HUES64 (cell line): ENCODE measurements at regions not wholly inside any gene's neighbourhood (a gene's known extent, or its start where the extent isn't known, plus 50 kb on each side); places are given as distances from the start of the nearest gene placed in this dataset.
"Not testable (repeated sequence)": the region's sequence is repeated elsewhere in the genome, so short reads cannot be mapped to it uniquely, and the experiment has no call there.

ENCODE experiments used
- H3K27ac ChIP-seq: 2 replicates; pipeline ENCODE4 v1.7.0; 2013; ENCODE audit warnings: low read depth, low read length, inconsistent platforms
- H3K27me3 ChIP-seq: 2 replicates; pipeline ENCODE4 v1.6.1; 2013; ENCODE audit warnings: mild to moderate bottlenecking, low read length; ENCODE audit not compliant: insufficient read depth
- H3K36me3 ChIP-seq: 2 replicates; pipeline ENCODE4 v1.6.1; 2013; ENCODE audit warnings: mild to moderate bottlenecking, low read length; ENCODE audit not compliant: insufficient read depth
- H3K4me1 ChIP-seq: 2 replicates; pipeline ENCODE4 v1.6.1; 2013; ENCODE audit warnings: mild to moderate bottlenecking, low read length, moderate library complexity; ENCODE audit not compliant: insufficient read depth
- H3K4me3 ChIP-seq: 2 replicates; pipeline ENCODE4 v1.5.1; 2013; ENCODE audit warnings: mild to moderate bottlenecking, low read length, moderate library complexity
- H3K9ac ChIP-seq: 2 replicates; pipeline ENCODE4 v1.6.1; 2013; ENCODE audit warnings: mild to moderate bottlenecking, low read depth, low read length
- H3K9me3 ChIP-seq: 2 replicates; pipeline ENCODE4 v1.6.1; 2013; ENCODE audit warnings: low read depth, low read length; ENCODE audit not compliant: insufficient read depth
- WGBS: fragments of 150-250, 120-280 bp; methylation state at CpG from one replicate; pipeline ENCODE4 v1.1.7; 2013; ENCODE audit warnings: missing lambda C conversion rate; 5-methylcytosine and 5-hydroxymethylcytosine counted together

DNA sequence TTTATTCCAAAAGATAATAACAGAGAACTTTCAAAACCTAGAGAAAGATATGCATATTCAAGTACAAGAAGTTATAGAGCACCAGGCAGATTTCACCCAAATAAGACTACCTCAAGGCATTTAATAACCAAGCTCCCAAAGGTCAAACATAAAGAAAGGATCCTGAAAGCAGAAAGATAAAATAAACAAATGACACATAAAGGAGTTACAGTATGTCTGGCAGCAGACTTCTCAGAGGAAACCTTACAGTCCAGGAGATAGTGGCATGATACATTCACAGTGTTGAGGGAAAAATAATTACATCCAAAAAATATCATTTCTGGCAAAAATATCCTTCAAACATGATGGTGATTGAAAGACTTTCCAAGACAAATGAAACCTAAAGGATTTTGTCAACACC is 185.8 kb upstream of the POU1F1 start:
- Histone ChIP-seq H3K9ac (no peak overlapping the region), H3K4me1 (no peaks in the 10 kb centered on the region), H3K27me3 (no peaks in the 10 kb centered on the region), H3K4me3 (no peak overlapping the region), H3K27ac (no peak overlapping the region), H3K36me3 (no peaks in the 10 kb centered on the region), H3K9me3 (no peaks in the 10 kb centered on the region; the same call in 1 of the 2 replicates)

DNA sequence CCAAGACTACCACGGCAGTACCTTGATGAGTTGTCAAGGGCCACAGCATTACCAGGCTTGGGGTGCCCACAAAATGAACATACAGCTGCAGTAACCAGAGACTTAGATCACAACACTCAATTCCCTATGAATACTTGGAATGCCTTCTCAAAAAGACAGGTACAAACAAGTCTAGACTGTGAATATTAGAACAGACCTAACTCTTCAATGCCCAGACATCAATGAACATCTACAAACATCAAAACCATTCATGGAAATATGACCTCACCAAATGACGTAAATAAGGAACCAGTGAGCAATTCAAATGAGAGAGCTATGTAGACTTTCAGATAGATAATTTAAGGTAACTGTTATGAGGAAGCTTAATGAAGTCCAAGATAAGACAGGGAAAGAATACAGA is 185.1 kb upstream of the POU1F1 start:
- H3K27ac ChIP-seq: no peak overlapping the region
- no peak overlapping the region for H3K9ac ChIP-seq
- H3K36me3 ChIP-seq: no peaks in the 10 kb centered on the region
- H3K27me3 ChIP-seq: no peaks in the 10 kb centered on the region
- no peak overlapping the region for H3K4me3 ChIP-seq
- H3K4me1 ChIP-seq: no peaks in the 10 kb centered on the region
- 93% methylated on average over 2 of the region's 2 CpGs for WGBS
- no peaks in the 10 kb centered on the region; the same call in 1 of the 2 replicates for H3K9me3 ChIP-seq

DNA sequence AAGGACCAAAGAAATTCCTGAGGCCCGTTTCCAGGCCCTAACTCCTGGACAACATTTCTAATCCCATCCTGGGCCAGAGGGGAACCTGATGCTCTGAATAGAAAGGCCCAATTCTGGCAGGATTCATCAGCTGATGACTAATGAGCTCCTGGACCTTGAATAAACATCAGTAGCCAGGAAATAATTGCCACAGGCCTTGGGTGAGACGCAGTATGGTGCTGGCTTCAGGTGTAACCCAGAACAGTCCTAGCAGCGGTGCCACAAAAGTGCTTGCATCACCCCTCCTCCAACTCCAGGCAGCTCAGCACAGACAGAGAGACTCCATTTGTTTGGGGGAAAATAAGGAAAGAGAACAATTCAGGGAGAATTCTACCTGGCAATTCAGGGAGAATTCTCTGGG is 184.7 kb upstream of the POU1F1 start:
- Histone ChIP-seq H3K27me3 (no peaks in the 10 kb centered on the region), H3K4me3 (no peak overlapping the region), H3K36me3 (no peaks in the 10 kb centered on the region), H3K9ac (no peak overlapping the region), H3K4me1 (no peaks in the 10 kb centered on the region), H3K27ac (no peak overlapping the region), H3K9me3 (no peaks in the 10 kb centered on the region; the same call in 1 of the 2 replicates)
- 88% methylated on average over 3 of the region's 3 CpGs for WGBS

DNA sequence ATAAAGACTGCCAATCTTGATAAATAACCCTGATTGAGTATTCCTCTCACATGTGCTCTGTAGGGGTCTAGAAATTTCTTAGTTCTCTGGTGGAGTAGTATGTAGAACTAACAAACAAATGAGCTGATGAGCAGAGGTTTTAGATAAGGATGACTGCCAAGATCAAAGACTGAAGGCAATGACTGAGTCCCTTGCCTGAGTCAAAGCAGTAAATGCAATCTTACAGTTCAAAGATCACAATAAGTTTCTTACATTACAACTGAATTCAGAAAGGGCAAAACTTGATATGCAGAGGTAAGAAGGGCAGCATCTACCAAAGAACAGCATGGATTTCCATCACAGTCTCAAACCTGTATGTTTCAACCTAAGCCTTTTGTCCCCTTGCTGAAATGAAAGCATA is 172.2 kb upstream of the POU1F1 start:
- Histone ChIP-seq H3K27ac (no peak overlapping the region), H3K36me3 (no peaks in the 10 kb centered on the region), H3K4me1 (no peaks in the 10 kb centered on the region), H3K9me3 (no peaks in the 10 kb centered on the region), H3K4me3 (no peak overlapping the region), H3K27me3 (no peaks in the 10 kb centered on the region), H3K9ac (no peak overlapping the region)

DNA sequence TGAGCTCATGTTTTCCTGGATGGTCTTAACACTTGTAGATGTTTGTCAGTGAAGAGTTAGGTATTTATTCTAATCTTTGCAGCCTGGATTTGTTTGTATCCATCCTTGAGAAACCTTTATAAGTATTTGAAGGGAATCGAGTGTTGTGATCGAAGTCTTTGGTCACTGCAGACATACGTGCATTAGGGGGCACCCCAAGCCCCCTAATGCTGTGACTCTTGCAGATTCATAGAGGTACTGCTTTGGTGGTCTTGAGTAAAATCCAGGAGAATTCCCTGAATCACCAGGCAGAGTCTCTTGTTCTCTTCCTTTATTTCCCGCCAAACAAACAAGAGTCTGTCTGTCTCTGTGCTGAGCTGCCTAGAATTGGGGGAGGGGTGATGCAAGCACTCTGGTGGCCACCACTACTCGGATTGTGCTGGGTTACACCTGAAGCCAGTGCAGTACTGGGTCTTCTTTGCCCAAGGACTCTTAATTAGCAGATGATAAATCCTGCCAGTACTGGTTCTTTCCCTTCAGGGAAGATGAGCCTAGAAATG is 170.5 kb upstream of the POU1F1 start:
- Histone ChIP-seq H3K9ac (0 out of 2 replicates have a peak overlapping the region, but pooled peaks have one; percentile 13), H3K36me3 (no peaks in the 10 kb centered on the region), H3K4me1 (no peaks in the 10 kb centered on the region), H3K27ac (no peak overlapping the region), H3K4me3 (no peak overlapping the region), H3K9me3 (no peaks in the 10 kb centered on the region), H3K27me3 (no peaks in the 10 kb centered on the region)
- WGBS: 71% methylated on average over 5 of the region's 5 CpGs

DNA sequence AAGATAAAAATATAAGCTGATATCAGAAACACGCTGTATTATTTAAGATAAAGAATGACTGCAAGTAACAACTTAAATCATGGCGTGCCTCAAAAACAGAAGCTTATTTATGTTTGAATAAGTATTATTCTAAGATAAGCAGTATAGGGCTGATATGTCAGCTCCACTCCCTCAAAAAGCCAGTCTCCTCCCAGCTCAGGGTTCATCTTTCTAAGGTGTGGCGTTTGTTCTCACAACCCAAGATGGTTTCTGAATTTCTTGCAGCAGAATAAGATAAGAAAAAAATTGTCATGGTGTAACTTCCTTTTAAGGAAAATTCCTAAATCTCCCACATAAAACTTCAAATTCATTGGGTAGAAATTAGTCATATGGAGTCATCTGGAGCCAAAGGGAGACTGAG is 166.1 kb upstream of the POU1F1 start:
- H3K27me3 ChIP-seq: no peaks in the 10 kb centered on the region
- H3K9me3 ChIP-seq: no peaks in the 10 kb centered on the region
- 100% methylated on average over 2 of the region's 3 CpGs for WGBS
- H3K9ac ChIP-seq: no peak overlapping the region
- H3K4me1 ChIP-seq: no peaks in the 10 kb centered on the region
- H3K36me3 ChIP-seq: no peaks in the 10 kb centered on the region
- H3K4me3 ChIP-seq: no peak overlapping the region
- H3K27ac ChIP-seq: no peak overlapping the region

DNA sequence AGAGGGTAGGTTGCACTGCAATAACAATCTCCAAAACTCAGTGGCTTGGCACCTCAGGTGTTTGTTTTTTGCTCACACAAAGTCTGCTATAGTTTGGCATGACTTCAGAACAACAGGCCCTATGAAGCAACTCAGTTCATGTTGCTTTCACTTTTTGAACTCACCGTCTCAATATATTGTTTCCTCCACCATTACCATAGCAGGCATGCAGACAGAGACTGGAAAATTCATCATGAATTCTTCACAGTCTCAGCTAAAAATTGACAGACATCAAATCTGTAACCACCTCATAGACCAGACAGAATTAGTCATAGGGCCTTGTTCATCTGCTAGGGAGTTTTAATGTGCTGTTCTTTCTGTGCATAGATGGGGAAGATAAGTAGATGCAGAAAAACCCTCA is 161.4 kb upstream of the POU1F1 start:
- Histone ChIP-seq H3K4me1 (no peaks in the 10 kb centered on the region), H3K36me3 (no peaks in the 10 kb centered on the region), H3K4me3 (no peak overlapping the region), H3K27me3 (no peaks in the 10 kb centered on the region), H3K9me3 (no peaks in the 10 kb centered on the region), H3K27ac (no peak overlapping the region), H3K9ac (no peak overlapping the region)
- WGBS: 93% methylated on average over 1 of the region's 1 CpG

DNA sequence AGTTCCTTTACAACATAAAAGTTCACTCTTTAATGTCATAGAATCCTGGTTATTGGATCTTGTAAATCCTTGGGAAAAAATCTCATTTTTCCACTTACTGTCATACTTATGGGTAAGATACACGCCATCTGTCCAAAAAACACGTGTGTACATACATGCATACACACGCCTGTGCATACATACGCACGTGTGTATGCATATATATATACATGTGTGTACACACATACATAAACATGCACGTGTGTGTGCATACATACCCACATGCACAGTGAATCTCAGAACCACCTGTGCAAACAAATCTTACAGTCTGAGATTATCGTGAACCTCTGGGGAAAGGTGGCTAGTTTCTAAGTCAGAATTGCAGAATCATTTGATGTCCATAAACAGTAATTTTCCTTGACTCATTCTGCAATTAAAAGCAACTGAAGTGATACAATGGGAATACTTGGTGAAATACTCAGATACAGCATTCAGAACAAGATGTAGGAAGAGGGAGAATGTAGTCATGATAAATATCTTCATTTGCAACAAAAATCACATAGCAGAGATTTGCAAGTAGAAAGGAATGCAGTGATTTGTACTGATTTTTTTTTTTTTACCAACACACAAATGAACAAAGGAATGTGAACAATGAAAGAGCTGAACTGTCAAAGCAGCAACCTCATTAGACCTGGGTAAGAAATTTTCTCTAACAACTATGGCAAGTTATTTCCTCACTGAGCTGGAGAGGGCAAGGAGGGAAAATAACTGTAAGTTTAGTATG is 160.6 kb upstream of the POU1F1 start:
- H3K36me3 ChIP-seq: no peaks in the 10 kb centered on the region
- H3K9ac ChIP-seq: no peak overlapping the region
- no peak overlapping the region for H3K27ac ChIP-seq
- no peaks in the 10 kb centered on the region for H3K9me3 ChIP-seq
- H3K4me1 ChIP-seq: no peaks in the 10 kb centered on the region
- 98% methylated on average over 7 of the region's 7 CpGs for WGBS
- no peaks in the 10 kb centered on the region for H3K27me3 ChIP-seq
- no peak overlapping the region for H3K4me3 ChIP-seq

DNA sequence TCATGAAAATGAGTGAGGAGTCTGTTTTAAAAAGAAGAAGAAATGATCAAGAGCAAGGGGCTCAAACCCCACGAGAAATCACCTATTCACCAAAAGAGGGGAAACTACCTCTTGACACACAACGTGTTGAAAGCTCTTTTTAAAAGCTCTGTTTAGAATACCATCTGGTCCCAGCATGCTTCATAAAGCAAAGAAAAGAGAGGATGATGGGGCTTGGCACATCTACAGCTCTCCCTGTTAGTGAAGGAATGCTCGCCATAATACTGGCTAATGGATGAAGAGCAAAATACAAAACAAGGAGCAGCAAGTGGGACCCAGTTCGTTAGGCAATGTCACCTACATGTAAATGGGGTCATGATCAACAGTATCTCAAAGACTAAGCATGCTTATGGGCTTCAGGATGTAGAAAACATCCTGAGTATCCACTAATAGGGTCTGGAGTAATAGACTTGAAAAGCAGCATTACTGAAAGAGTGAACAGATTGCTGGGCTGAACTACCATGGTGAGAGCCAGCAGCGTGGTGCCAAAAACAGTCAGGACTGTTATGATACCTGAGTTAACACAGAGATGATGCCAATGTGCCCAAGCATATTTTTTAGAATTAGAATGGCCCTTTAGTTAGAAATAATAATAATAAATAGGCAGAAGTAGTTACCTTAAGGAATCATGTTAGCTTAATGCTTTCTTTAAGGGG is 159.7 kb upstream of the POU1F1 start:
- no peak overlapping the region for H3K27ac ChIP-seq
- H3K4me1 ChIP-seq: no peaks in the 10 kb centered on the region
- no peaks in the 10 kb centered on the region for H3K36me3 ChIP-seq
- H3K4me3 ChIP-seq: no peak overlapping the region
- WGBS: 45% methylated on average over 5 of the region's 5 CpGs
- no peak overlapping the region for H3K9ac ChIP-seq
- no peaks in the 10 kb centered on the region for H3K27me3 ChIP-seq
- no peaks in the 10 kb centered on the region for H3K9me3 ChIP-seq

DNA sequence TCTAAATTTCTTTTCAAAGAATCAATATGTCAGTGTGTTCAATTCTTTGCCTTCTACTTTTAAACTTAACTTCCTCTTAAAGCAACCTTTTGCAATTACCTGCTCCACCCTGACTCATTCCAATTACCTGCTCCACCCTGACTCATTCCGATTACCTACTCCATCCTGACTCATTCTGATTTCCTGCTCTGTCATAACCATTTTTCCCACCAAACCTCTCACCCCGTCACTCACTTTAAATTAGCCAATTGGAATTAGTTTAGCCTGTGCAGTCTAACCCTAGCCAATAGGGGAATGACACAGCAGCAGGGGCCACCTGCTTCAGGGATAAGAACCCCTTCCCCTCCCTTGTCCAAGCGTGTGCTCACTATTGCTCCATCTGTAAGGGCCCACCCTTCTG is 157.1 kb upstream of the POU1F1 start:
- H3K36me3 ChIP-seq, H3K9ac ChIP-seq, H3K27ac ChIP-seq, H3K4me3 ChIP-seq, H3K9me3 ChIP-seq, H3K27me3 ChIP-seq, H3K4me1 ChIP-seq: not testable (repeated sequence)
- 96% methylated on average over 3 of the region's 3 CpGs for WGBS

DNA sequence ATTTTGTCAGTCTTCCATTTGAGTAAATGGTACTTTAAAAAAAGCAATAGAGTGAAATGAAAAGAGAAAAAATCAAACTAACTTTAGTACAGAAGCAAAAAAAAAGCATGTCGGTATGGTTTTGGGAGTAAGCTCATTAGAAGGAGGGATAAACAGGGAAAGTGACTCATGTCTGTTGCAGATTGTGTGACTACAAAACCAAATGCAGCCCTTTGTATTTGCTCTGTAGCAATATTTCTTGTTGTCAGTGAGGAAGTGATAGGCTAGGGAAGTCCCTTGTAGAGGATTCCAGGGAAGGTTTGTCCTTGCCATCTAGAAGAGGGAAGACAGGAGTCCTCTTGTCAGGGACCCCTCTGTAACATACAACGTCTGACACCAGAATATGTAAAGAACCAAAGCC is 150.5 kb upstream of the POU1F1 start:
- H3K4me1 ChIP-seq: no peaks in the 10 kb centered on the region
- H3K27me3 ChIP-seq: no peaks in the 10 kb centered on the region
- H3K9ac ChIP-seq: no peak overlapping the region
- no peak overlapping the region for H3K27ac ChIP-seq
- 91% methylated on average over 2 of the region's 2 CpGs for WGBS
- H3K4me3 ChIP-seq: no peak overlapping the region
- no peaks in the 10 kb centered on the region for H3K36me3 ChIP-seq
- H3K9me3 ChIP-seq: no peaks in the 10 kb centered on the region
